HG03354 (cell line): ENCODE measurements at regions not wholly inside any gene's neighbourhood (a gene's known extent, or its start where the extent isn't known, plus 50 kb on each side); places are given as distances from the start of the nearest gene placed in this dataset.
A peak's percentile ranks its signal among the peaks of the same experiment; 100 is the strongest.

Experiments
- ATAC-seq: cut with Tn5 transposase; IDR thresholded peaks from one replicate; pipeline ENCODE4 v1.9.1; 2021; ENCODE audit warnings: mild to moderate bottlenecking; ENCODE audit not compliant: unreplicated experiment, poor library complexity, severe bottlenecking

DNA sequence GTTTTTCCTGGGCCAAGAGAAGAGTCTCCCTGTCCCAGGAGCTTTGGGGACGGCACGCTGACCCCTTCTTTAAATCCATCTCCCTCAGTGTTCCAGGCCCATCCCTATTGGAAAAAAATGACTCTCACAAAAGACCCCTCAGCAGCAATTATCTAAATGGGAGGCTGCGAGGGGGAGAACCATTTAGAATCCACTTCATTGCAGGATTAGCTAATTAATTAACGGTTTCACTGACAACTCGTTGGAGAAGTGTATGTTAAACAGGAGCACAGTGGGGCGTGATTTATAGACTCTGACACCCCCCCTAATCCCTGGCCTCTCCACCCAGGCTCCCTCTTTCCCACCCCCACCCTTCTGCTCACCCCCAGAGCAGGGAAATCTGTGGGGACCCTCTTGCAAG, 162.8 kb upstream of the LHX5 start:
- no peak for ATAC-seq

DNA sequence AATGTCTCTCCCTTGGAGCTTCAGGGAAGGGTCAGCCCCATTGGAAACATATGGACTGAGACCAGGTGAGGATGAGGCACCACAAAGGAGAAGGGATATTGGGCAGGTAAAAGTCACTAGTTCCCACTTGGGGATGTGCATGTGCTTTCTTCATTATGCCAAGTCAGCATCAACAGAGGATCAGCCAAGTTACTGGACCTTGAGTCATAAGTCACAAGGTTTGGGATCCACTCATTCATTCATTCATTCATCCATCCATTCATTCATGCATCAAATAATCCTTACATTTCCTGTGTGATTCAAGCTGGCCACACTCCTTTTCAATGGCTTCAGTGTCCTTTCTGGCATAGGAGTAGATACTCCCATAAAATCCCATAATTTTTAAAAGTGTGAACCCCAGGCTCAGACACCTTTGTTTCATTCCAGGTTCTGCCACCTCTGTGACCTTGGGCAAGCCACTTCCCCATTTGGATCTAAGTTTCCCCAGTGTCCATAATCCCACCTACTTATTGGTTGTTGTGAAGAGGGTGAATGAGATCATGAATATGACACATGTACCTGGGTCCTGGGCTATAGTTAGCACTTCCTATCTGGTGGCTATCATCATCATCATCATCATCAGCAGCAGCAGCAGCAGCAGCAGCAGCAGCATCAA, 162.1 kb upstream of the LHX5 start:
- ATAC-seq = no peak

DNA sequence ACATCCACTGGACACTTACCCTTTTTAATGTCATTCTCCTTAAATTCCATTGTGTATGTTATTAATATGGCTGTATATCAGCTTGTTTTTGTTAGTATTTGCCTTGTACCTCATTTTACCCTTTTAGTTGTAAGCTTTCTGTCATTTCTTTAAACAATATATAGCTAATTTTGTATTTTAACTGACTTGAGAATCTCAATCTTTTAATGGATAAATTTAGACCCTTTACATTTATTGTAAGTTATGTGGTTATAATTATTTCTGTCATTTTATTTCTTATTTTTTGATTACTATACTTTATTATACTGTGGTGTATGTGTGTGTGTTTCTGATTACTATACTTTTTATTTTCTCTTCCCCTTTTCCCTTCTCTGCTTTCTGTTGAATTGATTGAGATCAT, 159.0 kb upstream of the LHX5 start:
- ATAC-seq = no peak

- ATAC-seq = no peak
Measured at GRCh38 chr12:113625499-113625898, 153.8 kb upstream of the LHX5 start.

DNA sequence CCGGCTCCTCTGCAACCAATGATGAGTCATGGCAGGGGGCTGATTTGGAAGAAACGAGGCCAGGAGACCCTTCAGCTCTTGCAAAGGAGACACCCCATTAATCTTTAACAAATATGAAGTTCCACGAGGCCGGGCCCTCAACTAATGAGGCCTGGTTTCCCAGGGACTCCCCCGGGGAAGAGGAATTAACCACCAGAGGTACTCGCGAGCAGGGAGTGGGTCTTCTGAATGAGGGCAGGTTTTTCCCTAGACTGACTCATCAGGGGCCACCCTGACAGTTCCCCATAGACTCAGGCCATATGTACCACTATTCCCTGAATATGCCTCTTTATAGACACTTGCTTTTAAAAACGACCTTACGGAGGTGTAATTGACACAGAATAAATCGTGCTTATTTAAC, 150.7 kb upstream of the LHX5 start:
- ATAC-seq = no peak

GRCh38 chr12:113620437-113620976, 148.8 kb upstream of the LHX5 start:
- no peak for ATAC-seq

- no peak for ATAC-seq
Measured at GRCh38 chr12:113619202-113619601, 147.5 kb upstream of the LHX5 start.

- ATAC-seq = no peak
Measured at GRCh38 chr12:113613414-113613813, 141.7 kb upstream of the LHX5 start.

DNA sequence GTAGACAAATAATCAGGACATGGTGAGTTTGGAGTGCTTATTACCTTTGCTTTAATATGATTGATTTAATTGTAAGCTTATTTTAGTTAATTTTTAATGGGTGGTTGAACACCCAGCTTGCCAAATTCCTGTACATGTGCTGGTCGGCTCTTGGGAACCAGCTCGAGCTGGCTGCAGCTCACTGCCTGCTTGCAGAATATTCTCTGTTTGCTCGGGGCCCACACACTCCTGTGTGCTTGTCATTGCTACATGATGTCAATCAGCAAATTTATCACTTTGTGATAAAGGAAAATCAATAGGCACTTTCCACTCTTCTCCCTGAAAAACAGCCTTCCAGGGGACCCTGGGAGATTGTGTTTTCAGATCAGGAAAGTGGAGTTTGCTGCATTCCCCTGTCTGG, 141.1 kb upstream of the LHX5 start:
- ATAC-seq = no peak

GRCh38 chr12:113612076-113612728, 140.5 kb upstream of the LHX5 start:
- ATAC-seq = no peak

DNA sequence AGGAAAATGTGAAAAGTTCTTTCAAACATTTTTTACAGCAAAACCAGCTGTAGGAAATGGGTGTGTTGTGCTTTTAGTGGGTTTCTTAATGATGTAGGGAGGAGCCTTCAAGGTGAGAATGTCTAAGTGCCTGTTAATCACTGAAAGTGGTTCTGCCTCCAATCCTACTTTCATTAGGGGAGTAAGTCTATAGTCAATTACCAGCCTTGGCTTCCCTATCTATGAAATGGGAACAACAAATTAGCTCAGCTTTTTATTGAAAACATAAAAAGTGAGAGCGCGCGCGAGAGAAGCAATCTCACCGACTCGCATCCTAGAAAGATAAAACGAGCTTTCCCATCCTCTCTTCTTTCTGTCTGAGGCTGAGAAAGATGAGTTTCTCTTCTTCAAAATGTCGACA, 140.0 kb upstream of the LHX5 start:
- no peak for ATAC-seq

- no peak for ATAC-seq
Measured at GRCh38 chr12:113610698-113611097, 139.0 kb upstream of the LHX5 start.

DNA sequence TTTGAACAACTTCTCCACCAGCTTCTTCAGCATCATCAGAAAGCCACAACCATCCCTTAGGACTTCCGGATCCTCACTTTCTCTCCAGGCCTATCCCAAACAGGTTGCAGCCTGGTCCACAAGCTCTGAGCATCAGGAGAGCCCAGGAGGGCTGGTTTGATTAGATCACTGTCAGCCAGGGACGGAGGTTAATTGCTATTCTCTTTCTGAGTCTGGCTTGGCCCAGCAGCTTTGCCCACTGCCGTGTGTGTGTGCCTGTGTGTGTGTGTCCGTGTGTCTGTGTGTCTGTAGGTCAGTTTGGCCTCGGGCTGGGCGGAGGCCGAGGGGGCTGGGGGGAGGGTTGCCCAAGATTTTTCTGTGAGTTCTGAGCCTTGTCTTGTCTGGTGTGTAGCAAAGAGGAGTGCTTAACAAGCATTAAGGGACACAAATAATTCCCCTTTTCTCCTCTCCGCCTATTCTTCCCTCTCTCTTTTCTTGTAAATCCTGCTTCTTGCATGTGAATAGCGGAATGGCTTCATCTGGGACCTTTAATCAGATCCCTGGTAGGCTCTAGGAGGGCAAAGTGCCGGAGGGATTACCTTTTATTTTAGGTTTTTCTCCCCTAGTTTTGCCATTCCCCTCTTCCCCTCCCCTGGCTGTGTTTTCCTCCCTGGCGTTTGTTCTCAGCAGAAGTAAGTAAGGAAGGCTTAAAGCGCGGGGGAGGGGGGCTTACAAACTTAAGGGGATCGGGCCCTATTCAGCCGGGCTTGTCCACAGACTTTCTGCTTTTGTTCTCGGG, 138.2 kb upstream of the LHX5 start:
- no peak for ATAC-seq

- no peak for ATAC-seq
Measured at GRCh38 chr12:113604666-113605065, 133.0 kb upstream of the LHX5 start.

DNA sequence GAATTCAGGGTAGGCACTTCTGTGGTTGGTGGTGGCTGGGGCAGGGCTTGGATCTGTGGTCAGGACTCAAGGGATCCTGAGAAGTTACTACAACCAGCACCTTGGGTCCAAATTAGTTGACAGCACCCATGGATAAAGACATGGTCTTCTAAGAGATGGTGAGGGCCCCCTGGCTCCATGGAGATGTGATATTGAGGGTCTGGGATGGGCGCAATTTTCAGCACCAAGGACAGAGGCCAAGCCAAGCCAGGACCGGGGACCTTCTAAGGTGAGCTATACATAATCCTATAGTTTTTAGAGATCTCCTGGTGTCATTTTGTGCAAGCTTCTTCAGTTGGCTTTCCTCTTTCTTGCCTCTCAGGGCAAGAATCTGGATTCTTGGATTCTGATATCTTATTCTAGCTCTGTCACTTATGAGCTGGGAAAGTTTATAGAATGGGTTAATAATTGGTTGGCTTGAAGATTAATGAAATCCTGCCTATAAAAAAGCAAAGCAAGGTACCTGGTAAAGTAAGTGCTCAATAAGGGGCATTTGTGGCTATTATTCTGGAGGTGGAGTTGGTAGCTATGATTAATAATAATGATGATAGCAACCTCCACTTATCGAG, 130.1 kb upstream of the LHX5 start:
- no peak for ATAC-seq

- no peak for ATAC-seq
Measured at GRCh38 chr12:113598815-113599406, 127.2 kb upstream of the LHX5 start.

DNA sequence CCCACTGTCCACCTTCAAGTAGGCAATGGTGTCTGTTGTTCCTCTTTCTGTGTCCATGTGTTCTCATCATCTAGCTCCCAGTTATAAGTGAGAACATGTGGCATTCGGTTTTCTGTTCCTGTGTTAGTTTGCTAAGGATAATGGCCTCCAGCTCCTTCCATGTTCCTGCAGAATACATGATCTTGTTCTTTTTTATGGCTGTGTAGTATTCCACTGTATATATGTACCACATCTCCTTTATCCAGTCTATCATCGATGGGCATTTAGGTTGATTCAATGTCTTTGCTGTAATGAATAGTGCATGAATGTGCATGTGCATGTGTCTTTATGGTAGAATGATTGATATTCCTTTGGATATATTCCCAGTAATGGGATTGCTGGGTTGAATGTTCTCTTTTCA, 123.3 kb upstream of the LHX5 start:
- ATAC-seq = no peak

DNA sequence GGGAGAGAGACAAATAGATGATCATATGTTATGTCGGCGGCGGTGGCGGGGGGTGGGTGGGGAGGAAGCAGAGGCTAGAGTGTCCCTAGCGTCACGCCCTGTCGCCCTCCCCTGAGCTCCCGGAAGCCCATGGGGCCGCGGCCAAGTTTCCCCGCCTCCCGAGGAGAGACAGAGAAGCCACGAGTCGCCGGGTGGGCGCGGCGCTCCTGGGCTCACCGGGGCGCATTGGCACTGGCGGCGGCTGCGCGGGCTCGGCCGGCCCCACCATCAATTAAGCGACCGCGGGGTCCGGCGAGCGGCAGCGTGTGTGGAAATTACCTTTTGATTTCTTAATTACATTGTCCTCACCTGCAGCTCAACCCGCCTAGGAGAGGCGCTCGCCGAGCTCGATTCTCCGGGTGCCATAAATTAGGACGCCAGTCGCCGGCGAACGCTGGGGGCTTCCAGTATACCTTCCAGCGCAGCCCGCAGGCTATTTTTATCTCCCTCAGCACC, 119.9 kb upstream of the LHX5 start:
- peak; percentile 55 for ATAC-seq

GRCh38 chr12:113589437-113589836, 117.8 kb upstream of the LHX5 start:
- no peak for ATAC-seq

DNA sequence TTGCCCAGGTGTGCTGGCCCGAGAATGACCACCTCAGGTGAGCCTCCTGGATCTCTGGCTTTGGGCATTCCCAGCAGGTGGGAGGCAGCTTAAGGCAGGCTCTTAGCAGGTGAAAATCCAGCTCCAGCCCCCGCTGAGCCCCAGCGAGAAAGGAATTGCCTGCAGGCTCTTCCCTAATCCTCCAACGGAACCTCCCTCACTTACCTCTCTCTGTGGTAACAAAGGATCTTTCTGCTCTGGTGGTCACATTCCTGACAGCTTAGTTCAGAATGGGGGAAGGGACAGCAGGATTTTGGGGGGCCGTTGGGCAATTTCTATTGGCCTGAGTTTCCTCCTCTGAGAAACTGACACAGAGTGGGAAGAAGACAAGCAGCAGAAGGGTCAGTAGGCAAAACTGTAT, 116.0 kb upstream of the LHX5 start:
- no peak for ATAC-seq
